ENCODE measurements at regions not wholly inside any gene's neighbourhood (a gene's known extent, or its start where the extent isn't known, plus 50 kb on each side); places are given as distances from the start of the nearest gene placed in this dataset.

DNA sequence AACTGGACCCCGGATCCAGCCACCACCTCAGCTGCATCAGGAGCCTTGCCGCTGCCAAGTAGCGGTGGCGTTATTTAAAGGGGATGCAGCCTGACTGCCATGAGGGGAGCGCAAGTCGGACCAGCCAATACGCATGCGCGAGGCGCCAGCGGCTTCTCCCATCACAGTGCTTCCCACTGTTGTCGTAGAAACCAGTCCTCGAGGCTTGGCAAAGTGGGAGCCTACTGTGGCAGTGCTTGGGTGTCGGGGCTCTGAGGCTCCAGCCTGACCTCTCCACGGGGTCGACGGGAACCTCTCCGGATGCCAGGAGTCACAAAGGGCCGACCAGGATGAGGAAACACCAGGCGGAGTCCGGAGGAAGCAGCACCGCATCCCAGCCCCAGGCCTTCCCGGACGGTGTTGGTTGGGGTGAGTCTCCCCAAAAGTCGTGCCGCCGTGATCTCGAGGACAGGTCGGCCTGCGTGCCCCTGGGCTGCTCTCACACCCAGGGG lies 369.6 kb downstream of the ZNF716 start:
- TF ChIP-seq, protein P1, sequence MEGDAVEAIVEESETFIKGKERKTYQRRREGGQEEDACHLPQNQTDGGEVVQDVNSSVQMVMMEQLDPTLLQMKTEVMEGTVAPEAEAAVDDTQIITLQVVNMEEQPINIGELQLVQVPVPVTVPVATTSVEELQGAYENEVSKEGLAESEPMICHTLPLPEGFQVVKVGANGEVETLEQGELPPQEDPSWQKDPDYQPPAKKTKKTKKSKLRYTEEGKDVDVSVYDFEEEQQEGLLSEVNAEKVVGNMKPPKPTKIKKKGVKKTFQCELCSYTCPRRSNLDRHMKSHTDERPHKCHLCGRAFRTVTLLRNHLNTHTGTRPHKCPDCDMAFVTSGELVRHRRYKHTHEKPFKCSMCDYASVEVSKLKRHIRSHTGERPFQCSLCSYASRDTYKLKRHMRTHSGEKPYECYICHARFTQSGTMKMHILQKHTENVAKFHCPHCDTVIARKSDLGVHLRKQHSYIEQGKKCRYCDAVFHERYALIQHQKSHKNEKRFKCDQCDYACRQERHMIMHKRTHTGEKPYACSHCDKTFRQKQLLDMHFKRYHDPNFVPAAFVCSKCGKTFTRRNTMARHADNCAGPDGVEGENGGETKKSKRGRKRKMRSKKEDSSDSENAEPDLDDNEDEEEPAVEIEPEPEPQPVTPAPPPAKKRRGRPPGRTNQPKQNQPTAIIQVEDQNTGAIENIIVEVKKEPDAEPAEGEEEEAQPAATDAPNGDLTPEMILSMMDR (conservative IDR thresholded peaks at IDR 0.05): no peak
- TF ChIP-seq EZH2 (IDR thresholded peaks at IDR 0.05; ENCODE audit: low read depth): no peak
